Endothelial cell of umbilical vein (primary cell): ENCODE measurements at regions not wholly inside any gene's neighbourhood (a gene's known extent, or its start where the extent isn't known, plus 50 kb on each side); places are given as distances from the start of the nearest gene placed in this dataset.

Experiments
- BruUV-seq: library from RNA; stranded (reverse); fragments of 400-500 nt; replicated peaks from 2 replicates; lab custom pipeline; 2021; lab: Mats Ljungman, UMichigan
- CTCF ChIA-PET: fragments of 300-600, 350-600 bp; sonication (Branson Sonifier 250); formaldehyde crosslinking; loops from one replicate; lab custom pipeline; 2021; ENCODE audit warnings: antibody characterized with exemption, inconsistent platforms; lab: Charles Lee
- POLR2A ChIA-PET: fragments of 300-600, 350-600 bp; sonication (Branson Sonifier 250); formaldehyde crosslinking; loops from one replicate; lab custom pipeline; 2021; ENCODE audit warnings: antibody characterized with exemption, inconsistent platforms; lab: Charles Lee
- DNase-seq: peaks from one replicate; pipeline ENCODE4 v3.0.0-alpha.2; 2011; ENCODE audit warnings: low read depth, low spot score
- FAIRE-seq: peaks from 2 replicates; lab custom pipeline; 2011; peaks lifted over from hg19 to GRCh38; lab: Jason Lieb, UNC
- H2AFZ ChIP-seq: 2 replicates; pipeline ENCODE4 v1.6.0; 2012; ENCODE audit warnings: low read depth, low read length, control low read depth, inconsistent platforms
- H3K27ac ChIP-seq: 2 replicates; pipeline ENCODE4 v1.5.1; 2011; ENCODE audit warnings: low read depth, mild to moderate bottlenecking, control low read depth, low read length, moderate library complexity; ENCODE audit not compliant: insufficient read depth
- H3K27me3 ChIP-seq, 2 experiments: 2 replicates each; pipeline versions ENCODE4 v1.6.0 to v1.6.1; 2011; ENCODE audit warnings: low read length in 2 of 2, mixed read lengths in 1 of 2; ENCODE audit not compliant: control insufficient read depth in 2 of 2, insufficient read depth in 2 of 2
- H3K36me3 ChIP-seq, 2 experiments: 2 replicates in 1 of 2; 3 replicates in 1 of 2; pipeline ENCODE4 v1.5.1; 2011; ENCODE audit warnings: low read length in 2 of 2, mild to moderate bottlenecking in 1 of 2, moderate library complexity in 1 of 2; ENCODE audit not compliant: control insufficient read depth in 2 of 2, insufficient read depth in 2 of 2; ENCODE audit errors: extremely low read depth in 1 of 2
- H3K4me1 ChIP-seq: 3 replicates; pipeline ENCODE4 v1.5.1; 2011; ENCODE audit warnings: mild to moderate bottlenecking, low read length; ENCODE audit not compliant: control insufficient read depth, insufficient read depth; ENCODE audit errors: extremely low read depth
- H3K4me2 ChIP-seq: 2 replicates; pipeline ENCODE4 v1.6.1; 2011; ENCODE audit warnings: low read length, control low read depth, mixed read lengths; ENCODE audit not compliant: insufficient read depth
- H3K4me3 ChIP-seq, 3 experiments: fragments of 200-600 bp in 1 of 3; sonication (generic), shearing (Covaris generic) in 1 of 3; replicated peaks in 1 of 3; 2 replicates each; pipeline ENCODE4 v1.5.1; 2011 to 2016; ENCODE audit warnings: control low read depth in 3 of 3, low read length in 3 of 3, mild to moderate bottlenecking in 2 of 3, inconsistent platforms in 1 of 3, low read depth in 1 of 3, moderate library complexity in 1 of 3; ENCODE audit not compliant: insufficient read depth in 1 of 3
- H3K79me2 ChIP-seq: 2 replicates; pipeline ENCODE4 v1.6.0; 2012; ENCODE audit warnings: low read length, inconsistent platforms; ENCODE audit not compliant: control insufficient read depth, insufficient read depth
- H3K9ac ChIP-seq: replicated peaks from 2 replicates; pipeline ENCODE3; 2011; ENCODE audit warnings: low read length, control low read depth; ENCODE audit not compliant: insufficient read depth; ENCODE audit errors: extremely low read depth
- H3K9me1 ChIP-seq: replicated peaks from 3 replicates; pipeline ENCODE4 v1.6.0; 2011; ENCODE audit warnings: mild to moderate bottlenecking, low read length; ENCODE audit not compliant: control insufficient read depth, insufficient read depth; ENCODE audit errors: extremely low read depth
- H3K9me3 ChIP-seq: replicated peaks from 2 replicates; pipeline ENCODE4 v1.5.1; 2012; ENCODE audit warnings: low read length, inconsistent platforms; ENCODE audit not compliant: control insufficient read depth, insufficient read depth
- H4K20me1 ChIP-seq: replicated peaks from 2 replicates; pipeline ENCODE3; 2011; ENCODE audit warnings: mild to moderate bottlenecking, low read length; ENCODE audit not compliant: control insufficient read depth, insufficient read depth; ENCODE audit errors: extremely low read depth
- CTCF ChIP-seq, 2 donors: IDR thresholded peaks; 1 replicate in 1 of 2; 2 replicates in 1 of 2; pipeline ENCODE4 v1.5.1; 2011; ENCODE audit warnings: low read length in 2 of 2, mild to moderate bottlenecking in 2 of 2, moderate library complexity in 2 of 2, control low read depth in 1 of 2, inconsistent platforms in 1 of 2, low read depth in 1 of 2; ENCODE audit not compliant: insufficient read depth in 1 of 2; ENCODE audit errors: extremely low read depth in 1 of 2
- EZH2 ChIP-seq: IDR thresholded peaks from 2 replicates; pipeline ENCODE4 v1.6.1; 2012; ENCODE audit warnings: borderline replicate concordance, low read depth, mild to moderate bottlenecking, moderate library complexity, low read length, inconsistent platforms; ENCODE audit not compliant: severe bottlenecking
- FOS ChIP-seq: IDR thresholded peaks from 2 replicates; pipeline ENCODE4 v1.6.1; 2011; ENCODE audit warnings: mild to moderate bottlenecking, low read length, moderate library complexity, borderline replicate concordance; ENCODE audit not compliant: insufficient read depth
- GATA2 ChIP-seq: IDR thresholded peaks from 2 replicates; pipeline ENCODE4 v1.7.0; 2011; ENCODE audit warnings: low read depth, mild to moderate bottlenecking, moderate library complexity, mixed read lengths, low read length; ENCODE audit not compliant: insufficient read length, insufficient read depth
- JUN ChIP-seq: IDR thresholded peaks from 2 replicates; pipeline ENCODE4 v1.6.1; 2011; ENCODE audit warnings: borderline replicate concordance, low read depth; ENCODE audit not compliant: insufficient read length, insufficient read depth
- MAX ChIP-seq: IDR thresholded peaks from 2 replicates; pipeline ENCODE4 v1.6.1; 2011; ENCODE audit not compliant: insufficient read depth, insufficient read length
- MYC ChIP-seq: IDR thresholded peaks from one replicate; pipeline ENCODE4 v1.6.1; 2011; ENCODE audit warnings: mild to moderate bottlenecking, low read depth, low read length
- POLR2A ChIP-seq: IDR thresholded peaks from 2 replicates; pipeline ENCODE4 v1.6.1; 2012; ENCODE audit warnings: low read depth, mild to moderate bottlenecking, control low read depth, low read length
- POLR2AphosphoS5 ChIP-seq: IDR thresholded peaks from 2 replicates; pipeline ENCODE4 v1.6.1; 2012; ENCODE audit warnings: low read depth, mild to moderate bottlenecking, control low read depth, low read length, moderate library complexity; ENCODE audit not compliant: insufficient read depth
- dilution Hi-C: fragments of 300-500 bp; cut with MboI; formaldehyde crosslinking; loops from one replicate; pipeline ENCODE4 v1.15.0; 2019; ENCODE audit warnings: low sequenced_read_pairs; ENCODE audit not compliant: extremely low pct_ligation_motif_present
- intact Hi-C: fragments of 100-400 bp; cut with micrococcal nuclease; formaldehyde crosslinking; loops from one replicate; pipeline ENCODE4 v1.10.0; 2022

GRCh38 chr7:68547799-68548198, 1050.5 kb upstream of the AUTS2 start:
- H3K4me3 ChIP-seq = no peak overlapping the region
- FAIRE-seq (no peak), DNase-seq (no peak)
- ChIA-PET CTCF (no interaction called here), POLR2A (no interaction called here)
- H3K36me3 ChIP-seq = no peaks in the 10 kb centered on the region
- dilution Hi-C loops (no loop called here), intact Hi-C loops (no loop called here)
- no peaks in the 10 kb centered on the region for H3K9me1 ChIP-seq
- no peaks in the 10 kb centered on the region for H3K27me3 ChIP-seq
- no peak overlapping the region for H3K9ac ChIP-seq
- no peaks in the 10 kb centered on the region for H3K4me1 ChIP-seq
- H4K20me1 ChIP-seq = no peaks in the 10 kb centered on the region
- no TSS peak for BruUV-seq
- H3K9me3 ChIP-seq = no peaks in the 10 kb centered on the region
- H3K27ac ChIP-seq = no peak overlapping the region
- no peak for TF ChIP-seq MAX
- no peak for TF ChIP-seq POLR2AphosphoS5
- TF ChIP-seq FOS = no peak
- no peak for TF ChIP-seq CTCF (IDR thresholded peaks at IDR 0.05; ENCODE audit: extremely low read depth in 1 of 2, insufficient read depth in 1 of 2, low read depth in 1 of 2, low read length in 2 of 2)
- no peak for TF ChIP-seq JUN
- TF ChIP-seq POLR2A = no peak
- TF ChIP-seq GATA2 = no peak
- no peak for TF ChIP-seq MYC
- no peak for TF ChIP-seq EZH2
- H2AFZ ChIP-seq = no peak overlapping the region
- H3K79me2 ChIP-seq = no peaks in the 10 kb centered on the region
- no peak overlapping the region for H3K4me2 ChIP-seq
